EH (cell line): ENCODE measurements at regions not wholly inside any gene's neighbourhood (a gene's known extent, or its start where the extent isn't known, plus 50 kb on each side); places are given as distances from the start of the nearest gene placed in this dataset.
"Not testable (repeated sequence)": the region's sequence is repeated elsewhere in the genome, so short reads cannot be mapped to it uniquely, and the experiment has no call there.

Source experiments
- DNase-seq: peaks from one replicate; pipeline ENCODE4 v3.0.0-alpha.2; 2015; ENCODE audit warnings: low read depth

- DNase-seq, result no peak
Measured at GRCh38 chr21:25487046-25487594, 120.2 kb downstream of the MRPL39 start.

- DNase-seq, result no peak
Measured at GRCh38 chr21:25485914-25486313, 121.4 kb downstream of the MRPL39 start.

- no peak for DNase-seq
Measured at GRCh38 chr21:25467896-25468295, 139.4 kb downstream of the MRPL39 start.

GRCh38 chr21:25467071-25467470 is 140.2 kb downstream of the MRPL39 start:
- DNase-seq, result not testable (repeated sequence)

- no peak for DNase-seq
Measured at GRCh38 chr21:25466470-25466869, 140.8 kb downstream of the MRPL39 start.

- DNase-seq, result no peak
Measured at GRCh38 chr21:25465263-25465662, 142.0 kb downstream of the MRPL39 start.

- no peak for DNase-seq
Measured at GRCh38 chr21:25464275-25464674, 143.0 kb downstream of the MRPL39 start.

- DNase-seq, result no peak
Measured at GRCh38 chr21:25462517-25462971, 144.7 kb downstream of the MRPL39 start.

- DNase-seq, result no peak
Measured at GRCh38 chr21:25461725-25462124, 145.6 kb downstream of the MRPL39 start.

GRCh38 chr21:25459993-25460392 is 147.3 kb downstream of the MRPL39 start:
- DNase-seq, result no peak

GRCh38 chr21:25459365-25459764 is 147.9 kb downstream of the MRPL39 start:
- DNase-seq, result no peak

- no peak for DNase-seq
Measured at GRCh38 chr21:25458484-25458883, 148.8 kb downstream of the MRPL39 start.

- DNase-seq, result no peak
Measured at GRCh38 chr21:25457946-25458345, 149.3 kb downstream of the MRPL39 start.

GRCh38 chr21:25457411-25457810 is 149.9 kb downstream of the MRPL39 start:
- DNase-seq, result peak; percentile 22

- no peak for DNase-seq
Measured at GRCh38 chr21:25456672-25457071, 150.6 kb downstream of the MRPL39 start.

GRCh38 chr21:25453524-25453923 is 153.8 kb downstream of the MRPL39 start:
- no peak for DNase-seq

- DNase-seq, result no peak
Measured at GRCh38 chr21:25449950-25450349, 157.3 kb downstream of the MRPL39 start.

- no peak for DNase-seq
Measured at GRCh38 chr21:25441835-25442234, 165.4 kb downstream of the MRPL39 start.

GRCh38 chr21:25437465-25437864 is 169.8 kb downstream of the MRPL39 start:
- not testable (repeated sequence) for DNase-seq

- no peak for DNase-seq
Measured at GRCh38 chr21:25428537-25428936, 178.7 kb downstream of the MRPL39 start.

GRCh38 chr21:25427828-25428227 is 179.5 kb downstream of the MRPL39 start:
- no peak for DNase-seq

GRCh38 chr21:25426580-25426979 is 180.7 kb downstream of the MRPL39 start:
- no peak for DNase-seq

- no peak for DNase-seq
Measured at GRCh38 chr21:25425156-25425555, 182.1 kb downstream of the MRPL39 start.

GRCh38 chr21:25424634-25425033 is 182.6 kb downstream of the MRPL39 start:
- DNase-seq, result no peak

GRCh38 chr21:25424048-25424447 is 183.2 kb downstream of the MRPL39 start:
- DNase-seq, result no peak
